NCI-H1092 treated with DMSO at 0.1 percent for 48 hours (cell line): ENCODE measurements at regions not wholly inside any gene's neighbourhood (a gene's known extent, or its start where the extent isn't known, plus 50 kb on each side); places are given as distances from the start of the nearest gene placed in this dataset.
"Not testable (repeated sequence)": the region's sequence is repeated elsewhere in the genome, so short reads cannot be mapped to it uniquely, and the experiment has no call there.

Source experiments
- DNase-seq: peaks from one replicate; lab custom pipeline; 2025; lab: John Stamatoyannopoulos, UW

DNA sequence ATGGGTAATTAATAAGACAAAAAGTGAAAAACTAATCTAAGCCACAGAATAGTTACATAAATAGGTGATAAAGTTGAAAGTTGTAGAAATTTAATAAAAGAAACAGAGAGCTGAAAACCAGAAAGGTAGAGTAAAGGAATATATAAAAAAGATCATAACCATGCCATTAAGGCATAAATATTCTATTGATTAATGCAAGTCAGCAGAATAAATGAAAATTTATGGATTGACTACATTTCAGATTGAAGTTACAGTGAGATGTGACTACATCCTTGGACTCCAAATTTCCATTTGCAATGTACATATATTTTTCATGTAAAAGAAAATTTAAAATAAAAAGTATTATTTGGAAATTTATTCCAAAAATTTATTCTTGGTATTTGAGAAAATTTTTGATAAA lies 1225.7 kb downstream of the OTOL1 start:
- DNase-seq = no peak

DNA sequence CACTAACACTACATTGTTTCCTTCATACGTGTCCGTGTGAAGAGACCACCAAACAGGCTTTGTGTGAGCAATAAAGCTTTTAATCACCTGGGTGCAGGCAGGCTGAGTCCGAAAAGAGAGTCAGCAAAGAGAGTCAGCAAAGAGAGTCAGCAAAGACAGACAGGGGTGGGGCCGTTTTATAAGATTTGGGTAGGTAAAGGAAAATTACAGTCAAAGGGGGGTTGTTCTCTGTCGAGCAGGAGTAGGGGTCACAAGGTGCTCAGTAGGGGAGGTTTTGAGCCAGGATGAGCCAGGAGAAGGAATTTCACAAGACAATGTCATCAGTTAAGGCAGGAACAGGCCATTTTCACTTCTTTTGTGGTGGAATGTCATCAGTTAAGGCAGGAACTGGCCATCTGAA lies 1226.2 kb downstream of the OTOL1 start:
- DNase-seq = not testable (repeated sequence)

GRCh38 chr3:162729686-162730085 lies 1233.1 kb downstream of the OTOL1 start:
- DNase-seq = no peak

DNA sequence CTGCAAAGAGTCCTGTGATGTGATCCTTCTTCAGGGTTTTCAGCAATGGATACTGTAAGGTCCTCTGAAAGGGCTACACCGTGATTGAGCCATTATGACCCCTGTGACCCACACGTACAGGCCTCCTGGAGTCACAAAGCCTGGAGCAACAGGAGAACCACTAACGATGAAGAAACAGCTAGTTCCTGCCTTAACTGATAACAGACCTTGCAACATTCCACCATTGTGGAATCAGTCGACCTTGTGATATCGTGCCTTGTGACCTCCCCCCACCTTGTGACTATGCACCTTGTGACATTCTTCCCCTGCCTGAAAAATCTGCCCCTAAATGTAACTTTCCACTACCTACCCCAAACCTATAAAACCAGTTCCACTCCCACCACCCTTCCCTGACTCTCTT lies 1235.4 kb downstream of the OTOL1 start:
- not testable (repeated sequence) for DNase-seq

- no peak for DNase-seq
These were observed 1242.2 kb downstream of the OTOL1 start for GRCh38 chr3:162738784-162739183.

DNA sequence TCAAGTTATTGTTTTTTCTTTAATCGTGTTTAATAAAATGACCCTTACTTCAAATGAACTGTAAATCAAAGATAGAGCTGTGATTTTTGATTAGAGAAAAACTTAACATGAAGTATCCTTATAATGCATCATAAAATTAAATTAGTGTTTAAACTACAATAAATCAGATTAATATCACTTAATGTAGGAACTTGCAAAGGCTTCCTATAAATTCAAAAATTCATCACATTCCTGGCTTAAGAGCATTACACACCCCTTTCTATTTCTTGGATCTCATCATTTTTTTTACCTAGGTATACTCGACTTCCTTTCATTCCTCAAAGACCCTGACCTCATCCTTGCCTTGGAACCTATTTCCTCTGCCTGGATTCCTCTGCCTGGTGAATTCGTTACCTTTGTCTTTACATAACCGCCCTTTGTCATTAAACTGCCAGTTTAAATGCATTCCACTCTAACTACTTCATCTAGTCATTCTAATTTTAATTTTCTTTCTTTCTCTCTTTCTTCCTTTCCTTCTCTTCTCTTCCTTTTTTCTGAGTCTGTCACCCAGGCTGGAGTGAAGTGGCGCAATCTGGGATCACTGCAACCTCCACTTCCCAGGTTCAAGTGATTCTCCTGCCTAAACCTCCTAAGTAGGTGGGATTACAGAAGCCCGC lies 1244.5 kb downstream of the OTOL1 start:
- no peak for DNase-seq

DNA sequence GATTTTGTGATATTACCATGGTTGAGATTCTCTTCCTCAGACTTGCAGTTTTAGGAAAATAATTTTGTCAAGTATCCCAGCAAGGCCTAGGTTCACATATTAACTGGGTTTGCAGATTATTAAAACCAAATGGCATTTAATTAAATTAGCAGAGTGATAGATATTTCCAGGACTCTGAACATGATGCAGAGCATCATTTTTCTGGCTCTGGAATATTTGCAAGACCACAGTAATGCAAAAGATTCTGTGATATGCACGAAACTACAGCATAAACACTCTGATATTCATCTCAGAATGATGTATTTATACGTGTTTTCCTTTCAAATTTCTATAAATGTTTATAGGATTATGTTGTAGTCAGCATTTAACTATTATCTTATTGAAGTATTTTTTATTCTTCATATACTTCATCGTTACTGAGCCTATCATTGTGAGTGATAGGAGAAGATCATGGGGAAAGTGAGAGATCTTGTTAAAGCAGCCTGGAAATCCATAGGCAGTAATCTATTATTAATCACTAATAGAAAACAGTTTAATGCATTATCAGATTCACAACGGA lies 1245.6 kb downstream of the OTOL1 start:
- no peak for DNase-seq

- no peak for DNase-seq
These were observed 1246.5 kb downstream of the OTOL1 start for GRCh38 chr3:162743091-162743490.

DNA sequence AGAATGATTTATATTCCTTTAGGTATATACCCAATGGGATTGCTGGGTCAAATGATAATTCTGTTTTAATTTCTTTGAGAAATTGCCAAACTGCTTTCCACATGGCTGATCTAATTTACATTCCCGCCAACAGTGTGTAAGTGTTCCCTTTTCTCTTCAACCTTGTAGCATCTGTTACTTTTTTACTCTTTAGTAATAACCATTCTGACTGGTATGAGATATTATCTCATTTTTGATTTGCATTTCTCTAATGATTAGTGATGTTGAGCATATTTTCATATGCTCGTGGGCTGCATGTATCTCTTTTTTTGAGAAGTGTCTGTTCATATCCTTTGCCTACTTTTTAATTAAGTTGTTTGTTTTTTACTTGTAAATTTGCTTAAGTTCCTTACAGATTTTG lies 1264.2 kb downstream of the OTOL1 start:
- no peak for DNase-seq

GRCh38 chr3:162764051-162764807 lies 1267.6 kb downstream of the OTOL1 start:
- no peak for DNase-seq

DNA sequence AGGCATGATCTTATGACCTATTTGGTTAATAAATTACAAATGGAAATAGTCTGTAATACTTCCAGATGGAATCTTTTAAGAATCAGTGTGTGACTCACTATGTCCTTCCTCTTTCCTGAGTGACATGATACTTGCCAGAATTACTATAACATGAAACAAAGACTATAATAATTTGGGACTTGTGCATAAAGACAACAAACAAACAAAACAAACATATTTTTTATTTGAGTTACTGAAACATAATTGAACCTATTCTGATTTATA lies 1268.1 kb downstream of the OTOL1 start:
- no peak for DNase-seq

DNA sequence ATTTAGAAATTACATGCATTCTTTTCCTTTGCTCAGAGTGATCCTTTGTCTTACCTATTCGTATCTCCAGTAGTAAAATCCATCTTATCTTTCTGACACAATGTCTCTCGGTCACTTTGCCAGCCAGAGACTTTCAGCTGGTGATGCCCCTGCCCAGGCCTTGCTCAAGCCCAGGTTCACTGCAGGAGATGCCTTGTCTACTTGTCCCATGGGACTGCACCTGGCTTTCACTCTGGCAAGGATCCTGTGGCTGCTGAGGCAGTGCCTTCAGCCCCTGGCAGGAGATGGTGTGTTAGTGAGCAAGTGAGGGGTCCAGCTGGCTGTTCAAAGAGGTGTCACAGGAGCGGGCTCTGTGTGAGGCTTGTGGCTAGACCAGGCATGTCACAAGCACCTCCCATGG lies 1268.9 kb downstream of the OTOL1 start:
- no peak for DNase-seq

- DNase-seq = no peak
These were observed 1273.0 kb downstream of the OTOL1 start for GRCh38 chr3:162769564-162769963.

DNA sequence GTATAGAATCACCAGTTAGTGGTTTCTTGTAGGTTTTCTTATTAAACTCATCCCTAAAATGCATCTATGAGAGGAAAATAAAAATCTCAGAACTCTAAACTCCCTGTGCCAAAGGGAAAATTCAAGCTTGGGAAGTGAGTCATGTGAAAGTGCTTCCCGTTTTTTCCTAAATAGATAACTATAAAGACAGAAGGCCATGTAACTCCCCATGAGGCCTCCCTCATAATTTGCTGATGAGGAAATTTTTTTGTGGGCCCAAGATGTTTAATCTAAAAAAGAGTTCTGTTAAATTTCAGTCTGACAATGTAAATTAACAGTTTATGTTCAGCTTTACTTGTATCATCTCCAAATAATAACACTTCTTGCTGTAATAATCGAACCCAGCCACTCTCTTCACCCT lies 1273.9 kb downstream of the OTOL1 start:
- no peak for DNase-seq

GRCh38 chr3:162774613-162775100 lies 1278.0 kb downstream of the OTOL1 start:
- DNase-seq = no peak

DNA sequence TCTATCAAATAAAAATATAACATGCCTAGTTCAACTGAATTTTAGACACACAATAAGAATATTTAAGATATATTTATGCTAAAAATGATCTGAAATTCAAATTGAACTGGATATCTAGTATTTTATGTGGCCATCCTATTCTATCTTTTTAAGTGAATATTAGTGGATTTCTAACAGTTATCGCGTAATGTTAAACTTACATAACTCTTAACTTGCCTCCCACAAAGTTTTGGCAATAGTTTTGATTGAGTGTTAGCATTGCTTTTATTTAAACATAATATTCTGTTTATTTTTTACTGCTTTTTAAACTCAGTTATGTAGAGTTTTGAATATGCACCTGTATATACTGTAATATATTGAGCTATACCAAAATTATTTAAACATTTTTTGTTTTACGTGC lies 1279.5 kb downstream of the OTOL1 start:
- DNase-seq = no peak

DNA sequence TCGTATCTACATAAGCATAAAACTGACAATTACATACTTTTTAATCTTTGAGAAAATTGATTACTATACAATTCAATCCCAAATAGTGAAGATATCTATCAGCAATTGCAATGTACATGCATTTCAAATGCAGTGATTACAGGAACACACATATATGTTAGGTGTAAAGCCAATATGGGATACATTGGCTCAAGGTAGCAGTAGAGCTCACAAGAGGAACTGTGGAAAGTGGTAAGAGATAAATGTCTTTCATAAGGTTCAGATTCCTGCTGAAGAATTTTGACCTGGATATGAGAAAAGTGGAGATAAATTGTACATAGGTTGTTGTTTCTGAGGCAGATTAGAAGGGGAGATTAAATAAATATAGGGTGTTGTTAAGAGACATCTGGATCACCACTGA lies 1280.5 kb downstream of the OTOL1 start:
- DNase-seq = no peak

- DNase-seq = no peak
These were observed 1283.7 kb downstream of the OTOL1 start for GRCh38 chr3:162780313-162780712.

DNA sequence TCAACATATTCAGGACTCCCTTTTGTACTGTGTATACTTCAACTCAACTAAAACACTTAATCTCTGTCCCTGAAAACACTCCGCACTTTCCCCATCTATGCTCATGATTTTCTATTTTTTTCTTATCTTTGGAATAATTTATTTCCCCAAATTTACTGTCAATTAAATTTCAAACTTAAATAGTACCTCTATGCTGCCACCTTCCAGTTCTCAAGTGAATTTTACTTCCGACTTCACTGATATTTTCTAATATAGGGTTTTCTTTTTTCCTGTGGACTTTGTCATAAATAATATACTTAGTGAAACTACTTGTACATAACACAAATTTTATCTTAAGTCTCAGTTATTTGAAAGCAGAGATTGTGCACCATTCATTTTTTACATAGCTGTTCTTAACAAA lies 1303.3 kb downstream of the OTOL1 start:
- no peak for DNase-seq

DNA sequence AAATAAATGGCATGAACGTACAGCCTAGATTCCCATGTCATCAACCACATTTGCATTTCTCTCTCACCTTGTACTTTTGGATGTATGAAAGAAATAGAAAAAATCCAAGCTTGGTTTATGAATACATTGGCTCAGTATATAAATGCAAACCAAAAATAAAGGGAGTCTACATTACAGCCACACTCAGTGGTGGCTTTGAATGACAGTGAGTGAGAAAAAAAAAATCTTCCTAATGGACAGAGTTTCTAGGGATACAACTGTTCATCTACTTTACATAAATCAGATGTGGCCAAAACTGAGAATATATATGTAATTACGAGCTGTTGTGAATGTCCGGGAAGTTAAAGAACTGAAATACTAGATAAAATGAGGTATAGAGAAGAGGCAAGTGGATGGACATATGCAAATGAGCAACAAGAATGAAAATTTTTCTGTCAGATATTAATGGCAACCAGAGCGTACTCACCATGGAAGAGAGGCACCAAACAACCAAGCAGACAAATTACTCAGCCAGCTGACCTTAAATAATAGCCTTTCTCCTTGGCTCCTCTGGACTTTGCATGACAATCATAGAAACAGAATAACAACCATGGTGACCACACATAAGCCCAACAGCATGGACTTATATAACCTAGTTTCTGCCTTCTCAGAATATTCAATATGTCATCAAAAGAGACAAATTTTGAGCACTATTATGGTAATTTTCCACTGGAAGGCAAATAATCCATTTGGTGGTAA lies 1305.8 kb downstream of the OTOL1 start:
- no peak for DNase-seq

DNA sequence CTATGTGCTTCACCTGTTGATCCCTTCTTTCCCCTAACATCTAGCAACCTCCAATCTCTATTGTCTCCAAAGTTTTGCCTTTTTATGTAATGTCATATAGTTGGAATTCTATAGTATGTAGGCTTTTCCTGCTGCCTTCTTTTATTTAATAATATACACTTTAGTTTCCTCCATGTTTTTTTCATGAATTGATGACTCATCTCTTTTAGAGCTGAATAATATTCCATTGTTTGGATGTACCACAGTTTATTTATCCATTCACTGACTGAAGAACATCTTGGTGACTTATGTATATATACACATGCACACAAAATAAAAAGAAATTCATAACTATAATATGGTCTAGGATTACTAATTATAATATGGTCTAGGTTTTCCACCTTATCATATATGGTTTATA lies 1314.2 kb downstream of the OTOL1 start:
- DNase-seq = no peak

GRCh38 chr3:162842549-162843216 lies 1346.1 kb downstream of the OTOL1 start:
- no peak for DNase-seq
